CD4-positive, alpha-beta T cell (primary cell): ENCODE measurements at regions not wholly inside any gene's neighbourhood (a gene's known extent, or its start where the extent isn't known, plus 50 kb on each side); places are given as distances from the start of the nearest gene placed in this dataset.

Source experiments
- ATAC-seq: fragments of 200-7000 bp; cut with Tn5 transposase; one replicate; pipeline ENCODE4 v1.10.0; 2022; ENCODE audit warnings: mild to moderate bottlenecking; ENCODE audit not compliant: poor library complexity
- CTCF ChIA-PET: fragments of 350-600 bp; sonication (Branson Sonifier 250); formaldehyde crosslinking; loops from one replicate; lab custom pipeline; 2021; ENCODE audit warnings: antibody characterized with exemption, inconsistent platforms; lab: Charles Lee
- POLR2A ChIA-PET: fragments of 350-600 bp; sonication (Branson Sonifier 250); formaldehyde crosslinking; loops from one replicate; lab custom pipeline; 2021; ENCODE audit warnings: antibody characterized with exemption, inconsistent platforms; lab: Charles Lee
- DNase-seq, 14 experiments: peaks; one replicate each; pipeline ENCODE4 v3.0.0-alpha.2; 2013 to 2020; ENCODE audit warnings: mixed read lengths in 2 of 14
- H3K27ac ChIP-seq, 2 donors: one replicate each; pipeline versions ENCODE4 v1.5.1 to v1.7.0; 2013; ENCODE audit warnings: low read length in 2 of 2, low read depth in 1 of 2, mild to moderate bottlenecking in 1 of 2
- H3K27me3 ChIP-seq, 2 experiments: 1 replicate in 1 of 2; 2 replicates in 1 of 2; pipeline versions ENCODE4 v1.6.1 to v1.7.0; 2013; ENCODE audit warnings: low read length in 2 of 2, control low read depth in 1 of 2, mild to moderate bottlenecking in 1 of 2, moderate library complexity in 1 of 2; ENCODE audit not compliant: insufficient read depth in 2 of 2, control insufficient read depth in 1 of 2
- H3K36me3 ChIP-seq: one replicate; pipeline ENCODE4 v1.6.1; 2013; ENCODE audit warnings: low read length, control low read depth; ENCODE audit not compliant: insufficient read depth
- H3K4me1 ChIP-seq: one replicate; pipeline ENCODE4 v1.6.1; 2013; ENCODE audit warnings: low read length, control low read depth; ENCODE audit not compliant: insufficient read depth
- H3K4me3 ChIP-seq: one replicate; pipeline ENCODE4 v1.5.1; 2013; ENCODE audit warnings: mild to moderate bottlenecking, low read length, moderate library complexity
- H3K9me3 ChIP-seq, 2 experiments: 1 replicate in 1 of 2; 2 replicates in 1 of 2; pipeline versions ENCODE4 v1.6.1 to v1.7.0; 2013; ENCODE audit warnings: low read length in 2 of 2, mild to moderate bottlenecking in 2 of 2, control low read depth in 1 of 2, moderate library complexity in 1 of 2; ENCODE audit not compliant: control insufficient read depth in 1 of 2, insufficient read depth in 1 of 2
- H3K27ac Mint-ChIP-seq: one replicate; pipeline ENCODE4 v1.8.0; 2020; ENCODE audit warnings: mixed read lengths
- H3K27me3 Mint-ChIP-seq: one replicate; pipeline ENCODE4 v1.8.0; 2021; ENCODE audit warnings: mixed read lengths
- H3K36me3 Mint-ChIP-seq: one replicate; pipeline ENCODE4 v1.8.0; 2021; ENCODE audit warnings: low read depth, mixed read lengths
- H3K4me1 Mint-ChIP-seq: one replicate; pipeline ENCODE4 v1.8.0; 2021; ENCODE audit warnings: low read depth, mixed read lengths
- H3K4me3 Mint-ChIP-seq: one replicate; pipeline ENCODE4 v1.8.0; 2020; ENCODE audit warnings: mild to moderate bottlenecking, mixed read lengths
- H3K9me3 Mint-ChIP-seq: one replicate; pipeline ENCODE4 v1.8.0; 2020; ENCODE audit warnings: mixed read lengths
- CTCF ChIP-seq: fragments of 200-600 bp; IDR thresholded peaks from one replicate; pipeline ENCODE4 v1.8.0; 2022; ENCODE audit warnings: antibody characterized with exemption, mild to moderate bottlenecking
- intact Hi-C, 2 experiments: fragments of 100-400 bp; cut with DNase I in 1 of 2; cut with micrococcal nuclease in 1 of 2; formaldehyde crosslinking; loops; one replicate each; pipeline versions ENCODE4 v1.15.1 to v1.9.0; 2023 to 2025; cut with DNase I, micrococcal nuclease

DNA sequence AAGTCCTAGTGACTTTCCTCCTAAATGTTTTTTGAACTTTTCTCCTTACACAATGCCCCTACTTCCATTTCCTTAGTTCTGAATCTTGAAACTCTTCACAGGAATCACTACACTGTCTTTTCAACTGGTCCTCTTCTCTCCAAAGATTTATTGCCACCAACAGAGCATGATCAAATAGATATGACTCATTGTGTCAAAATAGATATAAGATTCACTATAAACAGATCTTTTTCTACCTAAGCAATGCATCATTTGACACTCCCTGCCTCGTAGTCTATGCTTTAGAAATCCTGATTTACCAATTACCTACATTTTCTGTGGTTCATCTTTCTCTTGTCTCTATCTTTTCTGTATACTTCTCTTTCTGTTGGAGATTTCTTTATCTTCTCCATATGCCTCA is 789.6 kb upstream of the SLIT2 start:
- ATAC-seq (no peak), DNase-seq (no peak)
- POLR2A ChIA-PET, result no interaction called here
- Histone ChIP-seq H3K9me3 (peaks cover 3 to 5% of the 10 kb centered on the region in 2 experiments), H3K27me3 (no peaks in the 10 kb centered on the region), H3K4me3 (no peak overlapping the region), H3K36me3 (no peaks in the 10 kb centered on the region), H3K27ac (no peak overlapping the region), H3K4me1 (no peaks in the 10 kb centered on the region)
- Mint-ChIP-seq H3K4me3 (no peak overlapping the region), H3K4me1 (no peaks in the 10 kb centered on the region), H3K27me3 (no peaks in the 10 kb centered on the region), H3K36me3 (no peaks in the 10 kb centered on the region), H3K9me3 (peaks cover 12% of the 10 kb centered on the region), H3K27ac (no peak overlapping the region)
- no peak for TF ChIP-seq CTCF
- intact Hi-C loops, result no loop called here
- CTCF ChIA-PET, result no interaction called here

- Histone ChIP-seq H3K4me3 (no peak overlapping the region), H3K27me3 (no peaks in the 10 kb centered on the region), H3K27ac (no peak overlapping the region), H3K36me3 (no peaks in the 10 kb centered on the region), H3K9me3 (peaks cover 0 to 26% of the 10 kb centered on the region in 2 experiments), H3K4me1 (no peaks in the 10 kb centered on the region)
- ChIA-PET CTCF (no interaction called here), POLR2A (no interaction called here)
- DNase-seq (no peak), ATAC-seq (no peak)
- intact Hi-C loops, result no loop called here
- Mint-ChIP-seq H3K27me3 (no peaks in the 10 kb centered on the region), H3K4me3 (no peak overlapping the region), H3K36me3 (no peaks in the 10 kb centered on the region), H3K9me3 (peaks cover 13% of the 10 kb centered on the region), H3K27ac (no peak overlapping the region), H3K4me1 (no peaks in the 10 kb centered on the region)
- TF ChIP-seq CTCF, result no peak
These were observed 795.7 kb upstream of the SLIT2 start for GRCh38 chr4:19455850-19456602.

GRCh38 chr4:19455196-19455595 is 796.5 kb upstream of the SLIT2 start:
- no peaks in the 10 kb centered on the region for H3K4me1 Mint-ChIP-seq
- ChIA-PET POLR2A (interaction anchor here (0.6 kb wide), 1 partner anchor 622 kb away, joined by 3 read pairs; no protein-coding TSS in a partner anchor), CTCF (no interaction called here)
- Histone ChIP-seq H3K4me3 (no peak overlapping the region), H3K9me3 (peaks cover 0 to 35% of the 10 kb centered on the region in 2 experiments), H3K4me1 (no peaks in the 10 kb centered on the region), H3K27me3 (no peaks in the 10 kb centered on the region), H3K36me3 (no peaks in the 10 kb centered on the region), H3K27ac (no peak overlapping the region)
- no peaks in the 10 kb centered on the region for H3K36me3 Mint-ChIP-seq
- H3K27me3 Mint-ChIP-seq, result no peaks in the 10 kb centered on the region
- no peak overlapping the region for H3K4me3 Mint-ChIP-seq
- intact Hi-C loops, result no loop called here
- H3K27ac Mint-ChIP-seq, result no peak overlapping the region
- ATAC-seq, result no peak
- no peak for DNase-seq
- no peak for TF ChIP-seq CTCF
- peaks cover 13% of the 10 kb centered on the region for H3K9me3 Mint-ChIP-seq
